GM19238 (cell line): ENCODE measurements at regions not wholly inside any gene's neighbourhood (a gene's known extent, or its start where the extent isn't known, plus 50 kb on each side); places are given as distances from the start of the nearest gene placed in this dataset.

Experiments
- DNase-seq: peaks from one replicate; pipeline ENCODE4 v3.0.0; 2011; ENCODE audit warnings: low spot score; ENCODE audit not compliant: insufficient read length

DNA sequence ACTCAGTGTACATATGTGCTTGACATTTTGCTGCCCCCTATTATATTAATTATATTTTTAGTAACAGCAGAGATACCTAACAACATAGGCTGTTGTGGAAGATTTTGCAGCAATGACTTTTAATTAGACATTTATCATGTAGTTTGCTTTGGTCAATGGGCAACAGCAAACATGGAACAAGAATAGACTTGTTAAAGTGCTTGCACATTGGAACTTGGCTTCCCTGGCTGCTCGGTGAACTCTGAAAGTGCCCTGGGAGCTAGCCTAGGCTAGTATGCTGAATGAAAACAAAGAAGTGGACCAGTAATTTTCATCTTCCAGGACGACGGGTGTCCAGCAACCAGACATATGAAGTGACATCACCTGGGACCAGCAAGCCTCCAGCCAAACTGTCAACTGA is 1157.1 kb downstream of the ARAP2 start:
- DNase-seq = no peak

GRCh38 chr4:35100932-35101331 is 1143.4 kb downstream of the ARAP2 start:
- DNase-seq = no peak

DNA sequence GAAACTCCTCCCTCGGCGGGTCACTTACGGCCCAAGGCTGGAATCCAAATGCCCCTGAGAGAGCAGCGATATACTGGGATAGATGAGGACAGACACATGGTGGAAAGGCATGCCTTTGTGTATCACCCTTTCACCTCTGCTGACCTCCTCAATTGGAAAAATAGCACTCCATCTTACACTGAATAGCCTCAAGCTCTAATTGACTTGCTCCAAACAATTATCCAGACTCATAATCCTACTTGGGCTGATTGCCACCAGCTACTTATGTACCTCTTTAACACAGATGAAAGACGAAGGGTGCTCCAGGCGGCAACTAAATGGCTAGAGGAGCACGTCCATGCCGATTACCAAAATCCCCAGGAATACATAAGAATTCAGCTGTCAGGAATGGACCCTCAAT is 1142.2 kb downstream of the ARAP2 start:
- no peak for DNase-seq

GRCh38 chr4:35105486-35105885 is 1138.8 kb downstream of the ARAP2 start:
- DNase-seq = no peak

DNA sequence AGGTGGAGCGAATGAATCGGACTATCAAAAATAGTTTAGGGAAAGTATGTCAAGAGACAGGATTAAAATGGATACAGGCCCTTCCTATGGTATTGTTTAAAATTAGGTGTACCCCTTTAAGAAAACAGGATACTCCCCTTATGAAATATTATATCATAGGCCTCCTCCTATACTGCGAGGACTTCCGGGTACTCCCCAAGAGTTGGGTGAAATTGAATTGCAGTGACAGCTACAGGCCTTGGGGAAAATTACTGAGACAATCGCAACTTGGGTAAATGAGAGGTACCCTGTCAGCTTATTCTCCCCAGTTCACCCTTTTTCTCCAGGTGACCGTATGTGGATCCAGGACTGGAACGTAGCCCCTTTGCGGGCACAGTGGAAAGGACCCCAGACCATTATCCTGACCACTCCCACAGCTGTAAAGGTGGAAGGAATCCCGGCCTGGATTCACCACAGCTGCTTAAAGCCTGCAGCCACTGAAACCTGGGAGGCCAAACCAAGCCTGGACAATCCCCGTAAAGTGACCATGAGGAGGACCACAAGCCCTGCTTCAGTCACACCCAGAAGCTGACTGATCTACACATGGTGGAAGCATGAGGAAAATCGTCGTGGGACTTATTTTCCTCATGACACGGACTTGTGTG is 1138.1 kb downstream of the ARAP2 start:
- no peak for DNase-seq

DNA sequence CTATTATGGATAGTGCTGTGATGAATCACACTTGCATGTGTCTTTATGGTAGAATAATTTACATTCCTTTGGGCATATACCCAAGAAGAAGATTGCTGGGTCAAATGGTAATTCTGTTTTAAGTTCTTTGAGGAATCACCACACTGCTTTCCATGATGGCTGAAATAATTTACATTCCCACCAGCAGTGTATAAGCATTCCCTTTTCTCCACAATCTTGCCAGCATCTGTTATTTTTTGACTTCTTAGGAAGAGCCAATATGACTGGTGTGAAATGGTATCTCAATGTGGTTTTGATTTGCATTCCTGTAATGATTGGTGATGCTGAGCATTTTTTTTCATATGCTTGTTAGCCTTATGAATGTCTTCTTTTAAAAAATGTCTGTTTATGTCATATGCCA is 1120.2 kb downstream of the ARAP2 start:
- no peak for DNase-seq

DNA sequence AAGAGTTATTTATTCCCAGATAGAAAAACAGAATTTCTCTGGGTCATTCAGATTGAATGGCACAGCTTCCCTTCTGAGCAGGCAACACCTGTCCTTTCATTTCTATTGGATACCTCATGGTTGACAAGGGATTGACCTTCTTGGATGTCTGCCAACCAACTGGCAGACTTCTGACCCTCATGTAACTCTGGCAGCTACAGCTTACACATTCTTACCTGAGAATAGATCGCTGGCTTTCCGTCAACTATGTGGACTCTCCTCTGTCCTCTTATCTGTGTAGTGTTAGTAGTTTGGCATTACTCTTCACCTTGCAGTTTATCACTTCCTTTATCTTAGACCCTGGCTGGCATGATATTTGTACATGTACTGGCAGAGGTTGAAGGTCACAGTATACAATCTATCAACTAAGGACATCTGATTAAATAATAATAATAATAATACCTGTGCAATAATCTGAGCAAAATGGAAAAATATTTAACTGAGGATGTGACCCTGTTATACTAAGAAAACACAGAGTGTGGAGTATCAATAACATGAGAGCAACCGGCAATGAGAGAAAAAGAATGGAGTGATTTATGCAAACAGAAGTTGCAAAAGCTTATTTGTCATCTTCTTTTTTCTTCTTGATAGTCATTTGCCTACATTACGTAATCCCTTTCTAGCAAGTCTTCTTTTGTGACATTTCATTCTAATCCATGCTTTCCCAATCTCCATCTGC is 1118.2 kb downstream of the ARAP2 start:
- no peak for DNase-seq

- no peak for DNase-seq
Observed at GRCh38 chr4:35138449-35138848, 1105.9 kb downstream of the ARAP2 start.

GRCh38 chr4:35147761-35148160 is 1096.6 kb downstream of the ARAP2 start:
- no peak for DNase-seq

DNA sequence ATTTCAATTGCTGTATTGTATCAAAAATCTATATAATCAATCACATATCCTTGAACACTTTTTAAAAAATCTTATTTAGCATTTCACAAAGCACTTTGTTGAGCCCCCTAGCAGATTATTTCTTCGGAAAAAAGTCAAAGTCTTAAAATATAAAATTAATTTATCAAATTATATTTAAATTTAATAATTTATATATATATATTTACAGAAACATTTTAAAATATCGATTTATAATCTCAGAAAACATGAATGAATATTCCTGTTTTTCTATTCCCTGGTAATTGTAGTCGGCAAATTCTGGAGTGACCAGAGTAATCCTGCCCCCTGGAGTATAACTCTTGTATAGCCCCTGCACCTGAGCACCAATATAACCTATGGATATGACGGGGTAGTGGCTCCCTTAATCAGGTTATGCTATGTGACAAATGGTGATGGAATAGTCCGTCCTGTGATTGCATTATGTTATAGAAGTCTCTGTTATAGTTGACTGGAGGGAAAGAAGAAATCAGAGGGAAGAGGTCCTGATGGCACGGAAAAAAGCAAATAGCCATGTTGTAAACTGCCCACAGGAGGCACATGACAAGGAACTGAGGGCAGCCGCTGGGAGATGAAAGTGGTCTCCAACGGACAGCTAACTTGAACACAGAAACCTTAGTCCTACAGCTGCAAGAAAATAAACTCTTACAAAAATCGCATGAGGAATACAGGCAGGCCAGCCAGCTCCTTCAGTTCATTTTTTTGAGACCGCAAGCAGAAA is 1092.3 kb downstream of the ARAP2 start:
- no peak for DNase-seq

DNA sequence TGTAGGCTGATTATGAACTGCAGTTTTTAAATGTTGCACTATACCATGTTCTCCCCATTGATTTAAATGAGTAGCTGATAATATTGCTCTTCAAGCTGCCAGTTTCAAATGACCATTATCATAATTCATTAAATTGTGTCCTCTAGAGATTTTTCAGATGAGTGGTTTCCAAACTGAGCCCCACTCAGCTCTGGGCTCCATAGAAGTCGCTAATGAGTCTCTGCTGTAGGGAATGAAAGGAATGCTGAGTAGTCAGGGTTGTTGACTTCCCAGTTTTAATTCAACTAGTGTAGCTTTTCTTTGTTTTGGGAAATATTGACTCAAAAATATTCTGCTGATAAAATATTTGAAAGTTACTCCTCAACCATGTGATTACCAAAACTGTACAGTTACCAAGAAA is 1081.1 kb downstream of the ARAP2 start:
- no peak for DNase-seq

DNA sequence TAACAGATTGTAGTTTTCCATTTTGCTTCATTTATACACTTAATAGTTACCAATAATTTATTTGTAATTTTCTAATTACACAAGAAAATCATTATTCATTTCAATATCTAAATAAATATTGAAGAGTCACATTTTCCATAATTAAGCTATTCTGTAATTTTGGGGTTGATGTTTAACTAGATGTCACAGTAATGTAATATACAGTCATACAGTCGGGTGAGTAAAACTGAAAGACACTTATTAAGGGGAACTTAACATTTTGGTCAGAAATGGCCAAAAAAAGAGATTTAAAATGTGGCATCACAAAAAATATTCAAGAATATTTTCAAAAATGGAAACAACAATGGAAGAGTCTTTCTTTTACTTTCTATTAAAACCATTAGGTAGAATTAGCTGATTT is 1080.3 kb downstream of the ARAP2 start:
- no peak for DNase-seq

DNA sequence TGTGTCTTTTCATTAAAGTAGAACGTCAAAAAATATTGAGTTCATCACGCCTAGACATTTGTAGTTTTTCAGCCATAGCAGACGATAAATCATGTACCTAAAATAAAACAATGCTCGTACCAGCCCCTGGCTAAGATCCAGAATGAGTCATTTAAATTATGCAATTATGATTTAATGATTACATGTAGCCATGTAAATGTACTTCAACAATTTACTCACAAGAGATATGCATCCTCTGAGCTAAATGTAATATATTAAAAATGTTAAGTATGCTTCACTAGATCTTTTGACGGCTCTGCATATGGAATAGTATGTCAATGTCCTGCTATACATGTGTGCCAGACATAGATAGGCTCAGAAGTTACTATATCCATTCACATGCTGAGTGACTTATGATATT is 1077.8 kb downstream of the ARAP2 start:
- DNase-seq = no peak

- DNase-seq = no peak
Observed at GRCh38 chr4:35167385-35167784, 1076.9 kb downstream of the ARAP2 start.

DNA sequence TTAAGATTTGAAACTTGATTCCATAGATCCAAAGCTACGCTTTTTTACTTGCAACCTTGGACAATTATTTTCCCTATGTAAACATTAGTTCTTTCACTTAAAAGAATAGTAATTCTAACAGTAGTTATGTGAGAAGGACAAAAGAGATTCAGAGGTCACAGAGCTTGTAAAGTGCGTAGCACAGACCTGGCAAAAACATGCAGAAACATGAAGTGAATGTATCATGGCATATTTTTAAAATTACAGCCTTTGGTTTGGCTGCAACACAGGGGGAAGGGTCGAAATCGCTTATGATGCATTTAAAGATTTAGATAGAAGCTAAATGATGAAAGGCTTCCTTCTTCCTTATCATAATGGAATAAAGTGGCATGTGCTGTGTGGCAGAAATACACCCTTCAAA is 1068.8 kb downstream of the ARAP2 start:
- no peak for DNase-seq

GRCh38 chr4:35175894-35176293 is 1068.4 kb downstream of the ARAP2 start:
- no peak for DNase-seq

DNA sequence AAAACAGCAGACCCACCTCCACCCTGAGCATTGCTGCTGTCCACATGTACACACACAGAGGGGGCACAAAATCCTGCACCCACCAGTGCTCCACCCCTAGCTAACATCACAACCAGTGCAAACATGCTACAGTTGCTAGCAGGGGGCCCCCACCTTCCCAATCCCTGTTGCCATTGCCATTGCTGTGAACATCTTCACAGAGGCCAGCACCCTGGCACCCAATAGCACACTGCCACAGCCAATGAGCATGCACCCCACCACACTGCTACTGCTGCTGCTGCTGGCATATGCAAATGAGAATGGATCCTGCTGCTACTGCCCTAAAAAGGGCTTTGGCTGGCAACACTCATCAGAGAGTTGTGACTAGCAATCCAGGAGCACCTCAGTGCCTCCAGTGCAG is 1061.9 kb downstream of the ARAP2 start:
- no peak for DNase-seq

- no peak for DNase-seq
Observed at GRCh38 chr4:35189988-35190613, 1054.2 kb downstream of the ARAP2 start.

- no peak for DNase-seq
Observed at GRCh38 chr4:35201403-35201802, 1042.9 kb downstream of the ARAP2 start.

DNA sequence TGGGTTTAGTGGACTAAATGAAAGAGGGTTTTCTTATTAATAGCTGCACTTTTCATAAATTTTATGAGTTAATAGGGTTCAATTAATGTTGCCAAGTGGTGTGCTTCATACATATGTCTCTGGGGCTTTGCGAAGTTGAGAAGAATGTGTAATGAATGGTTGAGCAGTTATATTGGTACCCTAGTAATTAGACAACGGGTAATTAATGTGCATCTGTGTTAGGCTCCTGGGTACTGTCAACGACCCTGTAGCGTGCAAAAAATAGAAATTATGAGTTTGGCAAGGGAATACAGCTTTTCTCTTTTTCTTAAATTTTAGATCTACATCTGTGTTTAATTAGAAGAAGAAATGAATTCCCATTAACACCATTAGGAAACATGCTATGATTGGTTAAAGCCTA is 1027.7 kb downstream of the ARAP2 start:
- no peak for DNase-seq

- DNase-seq = no peak
Observed at GRCh38 chr4:35217331-35217730, 1027.0 kb downstream of the ARAP2 start.

DNA sequence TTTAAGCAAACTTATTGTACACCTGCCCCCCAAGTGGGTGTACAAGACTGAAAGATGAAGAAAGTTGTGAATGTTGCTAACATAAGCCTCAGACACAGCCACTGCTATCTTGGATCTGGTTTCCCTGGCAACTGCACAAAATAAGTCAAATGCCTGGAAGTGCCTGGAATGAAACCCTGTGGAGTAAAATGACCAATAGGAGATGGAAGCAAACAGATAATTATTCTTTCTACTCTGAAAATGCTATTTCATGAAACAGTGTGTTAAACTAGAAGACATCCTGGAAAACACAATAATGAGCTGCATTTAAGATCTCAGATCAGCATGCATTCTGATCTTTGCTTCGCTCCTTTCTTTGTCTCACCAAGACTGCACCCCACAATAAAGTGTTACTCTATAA is 1016.0 kb downstream of the ARAP2 start:
- DNase-seq = no peak
